ENCODE measurements at regions not wholly inside any gene's neighbourhood (a gene's known extent, or its start where the extent isn't known, plus 50 kb on each side); places are given as distances from the start of the nearest gene placed in this dataset.

DNA sequence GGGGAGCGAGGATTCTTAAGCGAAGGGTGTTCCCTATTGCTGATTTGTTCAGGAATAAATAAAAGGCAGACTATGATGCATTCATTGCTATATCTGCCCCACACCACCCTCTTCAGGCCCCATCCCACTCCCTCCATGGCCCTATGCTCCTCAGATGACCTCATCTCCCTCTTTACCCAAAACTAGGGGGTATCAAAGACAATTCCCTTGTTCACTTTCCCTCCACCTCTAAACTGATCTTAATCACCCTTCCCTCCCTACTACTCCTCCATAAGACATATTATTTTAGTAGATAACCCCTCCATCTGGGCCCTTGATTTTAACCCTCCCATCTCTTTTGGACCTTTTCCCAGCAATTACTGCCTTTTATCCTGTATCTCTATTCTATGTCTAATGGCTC is 434.9 kb upstream of the RUNX1 start:
- TF ChIP-seq, protein P1, sequence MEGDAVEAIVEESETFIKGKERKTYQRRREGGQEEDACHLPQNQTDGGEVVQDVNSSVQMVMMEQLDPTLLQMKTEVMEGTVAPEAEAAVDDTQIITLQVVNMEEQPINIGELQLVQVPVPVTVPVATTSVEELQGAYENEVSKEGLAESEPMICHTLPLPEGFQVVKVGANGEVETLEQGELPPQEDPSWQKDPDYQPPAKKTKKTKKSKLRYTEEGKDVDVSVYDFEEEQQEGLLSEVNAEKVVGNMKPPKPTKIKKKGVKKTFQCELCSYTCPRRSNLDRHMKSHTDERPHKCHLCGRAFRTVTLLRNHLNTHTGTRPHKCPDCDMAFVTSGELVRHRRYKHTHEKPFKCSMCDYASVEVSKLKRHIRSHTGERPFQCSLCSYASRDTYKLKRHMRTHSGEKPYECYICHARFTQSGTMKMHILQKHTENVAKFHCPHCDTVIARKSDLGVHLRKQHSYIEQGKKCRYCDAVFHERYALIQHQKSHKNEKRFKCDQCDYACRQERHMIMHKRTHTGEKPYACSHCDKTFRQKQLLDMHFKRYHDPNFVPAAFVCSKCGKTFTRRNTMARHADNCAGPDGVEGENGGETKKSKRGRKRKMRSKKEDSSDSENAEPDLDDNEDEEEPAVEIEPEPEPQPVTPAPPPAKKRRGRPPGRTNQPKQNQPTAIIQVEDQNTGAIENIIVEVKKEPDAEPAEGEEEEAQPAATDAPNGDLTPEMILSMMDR (conservative IDR thresholded peaks at IDR 0.05; ENCODE audit: low read length): no peak
- TF ChIP-seq EZH2phosphoT487 (IDR thresholded peaks at IDR 0.05; ENCODE audit: borderline replicate concordance): no peak
